Renal cortical epithelial cell (primary cell): ENCODE measurements at regions not wholly inside any gene's neighbourhood (a gene's known extent, or its start where the extent isn't known, plus 50 kb on each side); places are given as distances from the start of the nearest gene placed in this dataset.

Experiments used
- DNase-seq: peaks from one replicate; pipeline ENCODE4 v3.0.0-alpha.2; 2011; ENCODE audit warnings: low read depth

DNA sequence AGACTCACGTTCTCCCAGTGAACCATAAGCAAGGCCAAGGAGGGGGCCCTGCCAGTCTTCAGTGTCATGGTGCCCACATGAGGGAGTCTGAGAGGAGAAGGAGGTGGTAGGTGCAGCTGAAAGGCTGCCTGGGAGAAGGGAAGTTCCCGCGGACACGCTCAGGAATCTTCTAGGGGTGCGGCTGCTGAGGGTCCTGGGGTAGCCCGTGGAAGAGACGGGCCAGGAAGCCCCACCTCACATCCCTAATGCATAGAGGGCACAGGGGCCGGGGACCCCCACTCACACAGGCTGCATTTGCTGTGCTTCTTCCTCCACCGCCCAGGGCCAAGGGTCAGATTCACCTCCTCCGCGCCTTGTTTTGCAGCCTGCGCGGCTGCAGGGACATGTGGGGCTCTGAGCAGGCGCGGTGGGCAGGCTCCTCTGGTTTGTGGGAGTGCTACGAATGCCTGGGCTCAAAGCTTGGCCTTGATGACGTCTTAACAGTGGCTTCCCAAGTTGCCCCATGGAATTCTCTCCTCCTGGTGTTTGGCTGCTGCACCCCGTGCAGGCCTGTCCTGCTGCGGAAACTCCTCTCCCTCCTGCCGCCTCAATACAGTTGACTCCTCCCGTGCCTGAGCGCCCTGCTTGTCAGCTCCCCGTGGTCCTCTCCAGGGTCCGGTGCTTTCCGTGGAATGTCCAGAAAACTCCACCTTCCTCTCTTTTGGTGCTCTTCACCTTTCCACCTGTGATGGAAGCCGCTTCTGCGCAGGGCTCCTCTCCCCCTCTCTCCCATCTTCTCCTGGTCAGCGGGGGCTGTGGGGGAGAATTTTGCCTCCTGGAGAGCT, 95.7 kb downstream of the VAPA start:
- no peak for DNase-seq

DNA sequence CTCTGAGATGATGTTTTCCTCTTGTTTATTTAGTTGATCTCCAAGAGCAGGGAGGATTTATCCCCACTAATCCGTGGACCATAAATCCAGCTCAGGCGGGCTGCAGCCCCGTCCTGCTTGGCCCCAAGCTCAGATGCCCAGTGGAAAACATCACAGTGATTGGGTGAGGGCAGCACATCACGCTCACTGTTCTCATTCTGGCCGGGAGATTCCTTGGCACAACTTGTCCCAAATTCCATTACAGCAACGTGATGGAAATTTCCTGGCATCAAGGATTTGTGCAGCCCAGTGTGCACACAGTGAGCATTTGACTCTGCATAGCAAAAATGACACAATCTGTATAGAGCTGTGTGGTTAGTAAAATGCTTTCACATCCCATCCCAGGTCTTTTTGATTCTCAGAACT, 96.8 kb downstream of the VAPA start:
- DNase-seq = peak; percentile 79

DNA sequence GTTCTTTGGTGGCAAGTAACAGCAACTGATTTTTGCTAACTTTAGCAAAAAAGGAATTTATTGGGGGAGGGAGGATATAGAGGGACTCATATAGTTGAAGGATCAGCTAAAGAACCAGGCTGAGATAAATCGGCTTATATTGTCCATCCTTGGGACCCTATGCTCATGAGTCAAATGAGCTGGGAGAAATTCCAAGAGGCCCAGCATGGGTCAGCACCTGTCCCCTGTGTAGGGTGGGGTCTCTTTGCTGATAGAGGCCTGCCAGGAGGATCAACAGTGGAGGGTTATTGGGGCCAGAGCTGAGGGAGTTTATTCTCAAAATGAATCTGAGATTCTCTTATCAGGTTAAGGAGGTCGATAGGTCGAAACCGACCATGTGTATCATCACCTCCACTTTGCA, 97.2 kb downstream of the VAPA start:
- no peak for DNase-seq

DNA sequence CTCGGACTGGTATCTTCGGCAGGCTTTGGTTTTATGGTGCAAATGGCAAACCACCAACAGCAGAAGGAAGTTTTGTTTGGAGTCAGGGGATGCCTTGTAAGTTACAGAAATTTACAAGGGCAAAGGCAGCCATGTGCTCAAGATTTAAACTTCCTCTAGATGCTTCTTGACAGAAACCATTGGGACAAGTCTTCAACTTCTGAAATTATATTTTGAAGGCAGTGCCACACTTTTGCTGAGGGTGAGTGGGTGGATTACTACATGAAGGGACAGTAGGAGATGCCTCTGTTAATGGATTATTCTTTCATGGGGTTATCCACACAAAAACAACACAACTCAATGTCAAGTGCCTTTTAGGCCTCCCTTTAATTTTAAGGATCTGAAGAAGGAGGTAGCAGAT, 97.9 kb downstream of the VAPA start:
- DNase-seq = no peak

DNA sequence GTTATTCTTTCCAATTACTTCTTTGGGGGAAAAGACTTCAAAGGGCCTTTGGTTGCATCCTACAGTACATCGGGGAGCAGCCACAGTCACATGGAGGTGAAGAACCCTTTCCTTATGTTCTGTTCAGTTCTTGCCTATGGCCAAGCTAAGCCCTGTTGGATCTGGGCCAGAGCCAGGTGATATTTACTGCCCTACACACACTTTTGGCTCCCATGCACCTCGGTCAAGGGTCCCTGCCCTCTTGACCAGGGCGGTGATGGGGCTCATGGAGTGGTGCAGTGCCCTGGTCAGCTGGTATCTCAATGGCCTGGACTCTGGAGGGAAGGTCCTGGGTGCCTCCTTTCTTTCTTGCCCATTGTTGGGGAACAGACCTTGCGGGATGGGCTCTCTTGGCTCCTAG, 98.7 kb downstream of the VAPA start:
- DNase-seq = no peak

DNA sequence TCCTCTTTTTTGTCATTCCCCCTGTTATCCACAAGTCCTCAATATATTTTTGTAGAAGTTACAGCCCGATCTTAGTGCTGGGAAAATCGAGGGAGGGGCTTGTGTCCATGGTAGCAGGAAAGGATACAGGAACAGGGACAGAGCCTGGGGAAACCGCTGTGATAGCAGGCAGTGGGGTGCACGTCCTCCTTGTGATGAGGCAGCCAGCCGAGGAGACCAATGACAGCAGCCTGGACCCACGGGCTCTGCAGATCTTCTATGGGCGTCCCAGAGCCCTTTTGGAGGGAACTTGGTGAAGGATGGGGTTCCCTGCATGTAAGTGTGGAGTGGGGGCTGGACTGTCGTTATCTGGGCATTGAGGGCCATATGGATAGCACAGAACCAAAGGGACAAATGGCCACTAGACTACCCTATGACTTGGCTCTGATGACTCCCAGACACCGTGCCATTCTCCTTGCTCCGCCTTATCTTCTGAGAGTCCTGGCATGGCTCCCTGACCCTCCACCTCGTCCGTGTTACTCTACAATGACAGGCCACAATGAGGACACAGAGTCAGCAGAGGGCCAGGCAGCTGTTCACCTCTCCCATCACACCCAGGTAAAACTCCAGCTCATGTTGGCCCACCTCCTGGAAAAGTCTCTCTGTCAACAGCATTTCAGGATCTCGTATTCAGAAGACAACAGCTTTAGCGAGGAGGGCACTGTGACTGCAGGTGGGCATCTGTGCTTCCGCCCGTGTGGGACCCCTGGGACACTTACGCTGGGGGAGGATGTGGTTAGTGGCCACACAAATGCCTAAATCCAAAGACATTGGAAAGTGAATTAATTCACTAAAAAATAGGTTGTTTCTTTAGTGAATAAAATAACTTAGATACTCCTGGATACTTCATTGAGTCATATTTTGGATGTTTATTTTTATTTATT, 100.1 kb downstream of the VAPA start:
- no peak for DNase-seq

DNA sequence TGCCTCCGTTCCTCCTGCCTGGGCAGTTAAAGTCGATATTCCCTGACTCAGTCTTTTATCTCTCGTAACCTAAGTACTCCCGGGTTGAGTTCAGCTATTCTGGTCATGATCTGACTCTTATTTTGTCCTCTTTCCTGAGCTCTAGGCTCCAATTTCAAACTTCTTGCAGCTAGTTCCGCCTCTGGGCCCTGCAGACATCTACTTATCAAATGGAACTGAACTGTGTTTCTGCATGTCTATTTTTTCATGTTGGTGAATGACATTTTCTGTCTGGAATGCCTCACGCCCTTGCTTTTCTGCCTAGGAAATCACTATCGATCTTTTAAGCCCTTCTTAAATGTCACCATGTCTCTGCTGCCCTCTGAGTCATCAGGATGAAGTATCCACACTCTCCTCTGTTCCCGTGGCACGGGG, 101.5 kb downstream of the VAPA start:
- peak; percentile 19 for DNase-seq

DNA sequence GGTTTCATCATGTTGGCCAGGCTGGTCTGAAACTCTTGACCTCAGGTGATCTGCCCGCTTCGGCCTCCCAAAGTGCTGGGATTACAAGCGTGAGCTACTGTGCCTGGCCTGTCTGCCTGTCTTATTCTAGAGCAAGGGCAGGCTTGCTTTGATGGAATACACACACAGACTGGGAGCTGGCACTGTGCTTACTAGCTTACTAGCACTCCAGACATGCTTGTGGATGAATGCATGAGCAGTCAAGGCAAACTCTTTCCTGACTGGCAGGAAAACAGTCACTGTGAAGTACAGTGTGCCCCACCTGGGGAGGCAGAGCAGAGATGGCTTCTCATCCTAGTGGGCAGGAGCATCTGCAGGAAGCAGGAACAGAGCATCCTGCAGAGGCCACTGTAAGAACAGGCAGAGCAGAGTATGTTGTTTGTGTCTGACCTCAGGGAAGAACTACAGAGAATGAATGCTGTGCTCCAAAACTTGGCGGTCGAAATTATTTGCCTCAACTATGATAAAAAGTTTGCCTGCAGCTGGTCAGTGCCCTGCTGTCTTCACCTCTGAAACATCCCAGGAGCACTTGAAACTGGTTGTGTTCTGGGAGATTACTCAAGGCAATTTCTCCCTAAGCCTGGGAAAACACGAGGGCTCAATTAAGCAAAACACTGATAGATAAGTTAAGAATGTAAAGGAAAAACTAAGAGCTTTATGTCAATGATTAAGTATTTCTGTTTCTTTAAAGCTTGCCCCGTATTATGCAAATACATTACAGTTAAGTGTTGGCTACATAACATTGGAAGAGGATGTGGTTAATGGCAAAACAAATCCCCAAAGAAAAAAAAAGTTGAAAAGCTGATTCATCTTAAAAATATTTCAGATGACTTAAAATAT, 102.4 kb downstream of the VAPA start:
- peak; percentile 84 for DNase-seq

DNA sequence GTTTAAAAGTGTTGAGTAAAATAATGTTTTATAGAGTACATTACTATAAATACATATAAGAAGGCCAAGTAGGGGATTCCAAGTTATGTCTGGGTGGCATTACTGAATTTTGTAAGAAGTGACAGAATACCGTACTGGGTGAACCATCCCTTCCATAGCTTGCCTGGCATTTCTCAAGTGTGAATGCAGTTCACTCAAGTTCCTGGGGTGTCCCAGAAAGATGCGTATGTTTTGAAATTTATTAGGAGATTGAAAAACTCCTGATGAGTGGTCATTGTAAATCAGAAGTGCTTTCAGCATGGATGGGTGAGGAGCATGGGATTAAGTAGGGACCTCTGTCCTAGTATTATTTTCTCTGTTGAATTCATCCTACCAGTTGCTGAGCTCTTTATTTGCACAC, 103.2 kb downstream of the VAPA start:
- no peak for DNase-seq

DNA sequence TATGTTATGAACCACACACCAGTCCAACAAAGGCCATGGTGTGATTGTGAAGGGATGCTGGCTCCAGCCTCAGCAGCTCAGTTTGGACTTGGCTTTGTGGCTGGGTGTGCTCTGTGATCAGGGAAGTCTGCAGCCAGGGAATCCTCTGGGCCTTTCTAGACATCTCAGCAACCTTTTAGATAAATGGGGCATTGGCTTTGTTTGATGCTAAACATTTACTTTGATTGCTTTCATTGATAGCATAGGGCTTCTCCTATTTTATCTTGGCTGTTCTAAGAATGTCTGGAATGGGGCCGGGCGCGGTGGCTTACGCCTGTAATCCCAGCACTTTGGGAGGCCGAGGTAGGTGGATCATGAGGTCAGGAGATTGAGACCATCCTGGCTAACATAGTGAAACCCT, 104.5 kb downstream of the VAPA start:
- no peak for DNase-seq

DNA sequence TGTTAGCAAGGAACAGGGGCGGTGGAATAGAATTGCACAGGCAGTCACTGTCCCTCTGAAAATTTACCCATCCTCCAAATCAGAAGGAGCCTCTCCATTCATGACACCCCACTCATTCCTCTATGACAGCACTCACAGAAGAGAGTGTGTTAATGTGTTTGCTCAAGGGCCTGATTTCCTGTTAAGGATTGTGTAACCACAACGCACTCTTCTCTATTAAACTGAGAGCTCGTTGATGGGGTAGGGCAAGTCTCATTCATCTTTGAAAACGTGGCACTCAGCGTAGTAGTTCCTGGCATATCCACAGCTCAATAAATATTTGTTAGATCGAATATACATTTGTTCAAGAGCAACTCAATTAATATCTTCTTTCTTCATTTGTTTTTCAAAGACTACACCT, 106.4 kb downstream of the VAPA start:
- peak; percentile 10 for DNase-seq

DNA sequence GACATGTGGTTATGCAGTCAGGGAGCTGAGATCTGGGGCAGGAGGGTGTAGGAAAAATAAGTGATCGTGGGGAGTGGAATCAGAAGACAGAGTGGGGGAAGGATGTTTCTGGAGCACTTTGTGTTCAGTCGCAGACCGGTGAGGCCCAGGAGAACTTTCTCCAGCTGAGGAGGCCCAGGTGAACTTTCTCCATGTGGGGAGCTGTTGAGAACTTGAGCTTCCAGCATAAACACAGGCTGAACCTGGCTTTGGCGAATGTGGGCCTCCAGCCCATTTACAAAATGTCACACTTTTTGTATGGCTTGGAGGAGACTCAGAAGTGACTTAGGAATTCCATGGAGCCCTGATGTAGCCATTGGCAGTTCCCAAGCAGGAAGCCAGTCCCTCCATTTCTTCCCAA, 108.5 kb downstream of the VAPA start:
- no peak for DNase-seq

DNA sequence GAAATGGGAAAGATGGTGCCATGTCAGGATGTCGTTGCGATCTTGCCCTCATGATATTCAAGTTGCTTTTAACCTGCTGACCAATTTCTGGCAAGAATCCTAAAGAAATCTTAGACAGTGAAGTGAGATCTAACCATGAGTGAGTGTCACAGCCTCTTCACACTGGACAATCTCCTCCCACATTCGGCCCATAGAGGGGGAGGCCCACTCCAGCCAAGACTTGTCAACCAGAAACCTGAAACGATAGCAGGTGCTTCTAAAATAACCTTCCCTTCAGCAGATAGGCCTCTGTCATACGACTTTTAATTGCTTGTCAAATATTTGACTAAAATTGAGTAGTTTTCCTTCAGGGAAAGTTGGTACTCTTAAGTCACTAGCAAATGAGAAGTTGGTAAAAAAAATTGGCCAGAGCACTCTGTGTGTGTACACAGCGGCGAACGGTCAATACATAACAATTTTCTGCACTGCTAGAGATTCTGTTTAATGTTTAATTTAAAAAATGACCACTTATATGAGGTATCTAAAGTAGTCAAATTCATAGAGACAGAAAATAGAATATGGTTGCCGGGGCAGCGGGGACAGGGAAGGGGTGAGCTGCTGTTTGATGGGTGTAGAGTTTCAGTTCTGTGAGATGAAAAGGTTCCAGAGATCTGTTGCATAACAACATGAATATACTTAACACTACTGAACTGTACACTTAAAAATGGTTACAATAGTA, 110.2 kb downstream of the VAPA start:
- DNase-seq = no peak

DNA sequence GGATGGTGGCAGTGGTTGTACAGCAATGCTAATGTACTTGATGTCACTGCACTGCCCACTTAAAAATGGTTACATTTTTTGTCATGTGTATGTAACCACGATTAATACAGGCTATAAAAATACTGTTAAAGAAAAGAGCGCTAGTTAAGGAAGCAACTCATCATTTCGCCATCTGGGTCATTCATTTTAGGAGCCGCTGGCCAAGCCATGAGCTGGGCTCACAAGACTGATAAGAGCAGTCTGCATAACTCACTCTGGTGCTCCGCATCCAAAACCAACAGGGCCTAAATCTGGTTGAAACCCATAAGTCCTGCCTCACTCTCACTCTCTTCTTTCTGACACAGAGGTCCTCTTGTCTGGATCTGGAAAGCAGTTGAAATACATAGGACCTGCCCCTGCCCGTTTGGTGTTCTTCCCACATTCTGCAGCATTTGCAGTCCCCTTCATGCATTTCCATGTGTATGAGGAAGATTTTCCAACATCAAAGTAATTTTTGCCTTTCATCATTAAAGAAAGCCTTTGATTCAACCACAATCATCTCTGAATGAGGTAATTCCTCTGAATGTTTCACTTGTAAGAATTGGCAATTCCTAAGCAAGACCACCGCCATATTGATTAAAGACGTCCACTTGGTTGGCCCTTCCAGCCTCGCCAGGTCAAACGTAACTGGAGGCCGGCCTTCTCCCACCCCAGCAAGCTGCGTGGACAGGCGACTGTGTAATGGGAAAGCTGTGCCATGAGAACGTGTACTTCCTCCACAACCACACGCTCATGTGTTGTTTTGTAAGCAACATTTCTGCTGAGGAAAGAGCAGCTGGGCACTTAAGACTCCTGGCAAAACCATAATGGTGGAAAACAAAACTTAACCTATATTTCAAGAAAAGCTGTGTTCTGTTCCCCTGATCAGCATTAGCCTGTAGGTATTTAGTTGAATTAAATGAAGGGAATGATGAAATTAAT, 112.2 kb downstream of the VAPA start:
- DNase-seq = no peak

DNA sequence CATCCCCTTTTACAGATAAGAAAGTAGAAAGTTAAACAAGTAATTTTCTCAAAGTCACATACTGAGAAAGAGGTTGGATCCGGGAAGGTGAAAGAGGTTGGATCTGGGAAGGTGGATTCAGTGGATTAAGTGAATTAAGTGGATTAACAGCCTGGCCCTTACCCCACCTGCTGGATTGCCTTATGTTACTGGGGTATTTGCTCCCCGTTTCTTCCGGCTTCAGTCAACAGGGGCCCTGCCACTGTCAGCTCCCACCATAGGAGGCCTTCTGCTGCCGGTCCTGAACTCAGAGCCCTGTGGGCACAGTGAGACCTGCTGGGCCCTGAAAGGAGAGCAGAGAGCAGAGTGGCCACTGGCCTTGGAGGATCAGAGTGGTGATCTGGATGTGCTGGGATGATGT, 113.2 kb downstream of the VAPA start:
- no peak for DNase-seq

DNA sequence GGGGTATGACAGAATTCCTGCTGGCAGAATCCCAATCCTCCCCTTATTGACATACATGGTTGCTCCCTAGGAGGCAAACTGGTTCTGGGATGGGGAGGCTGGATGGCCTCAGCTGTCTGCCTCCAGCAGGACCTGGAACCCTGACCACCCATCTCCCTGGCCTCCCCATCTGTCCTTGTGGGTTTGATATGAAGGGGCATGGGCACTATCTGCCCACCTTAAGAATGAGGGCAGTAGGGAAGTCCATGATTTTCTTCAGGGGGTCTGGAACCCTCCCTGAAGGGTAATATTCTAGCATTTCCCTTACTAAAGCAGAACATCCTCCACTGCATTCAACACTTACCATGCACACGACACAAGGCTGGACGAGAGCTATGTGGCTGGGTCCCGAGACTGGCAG, 113.6 kb downstream of the VAPA start:
- no peak for DNase-seq

DNA sequence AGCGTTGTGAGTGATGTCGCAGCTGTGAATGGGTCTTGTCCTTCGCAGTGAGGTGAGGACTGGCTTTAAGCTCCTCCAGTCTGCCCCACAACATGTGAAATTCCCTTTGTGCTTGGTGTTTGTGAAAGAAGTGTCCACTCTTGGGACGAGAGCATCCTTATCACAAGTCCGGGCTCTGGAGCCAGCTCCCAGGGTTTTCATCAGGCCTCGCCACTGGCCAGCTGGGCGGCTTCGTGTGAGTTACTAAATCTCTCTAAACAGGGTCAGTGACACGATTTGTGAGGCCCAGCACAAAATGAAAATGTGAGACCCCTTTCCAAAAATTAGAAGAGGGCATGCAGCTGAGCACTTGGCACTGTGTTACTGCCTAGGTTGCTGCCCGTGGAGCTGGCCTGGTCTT, 115.9 kb downstream of the VAPA start:
- DNase-seq = no peak

DNA sequence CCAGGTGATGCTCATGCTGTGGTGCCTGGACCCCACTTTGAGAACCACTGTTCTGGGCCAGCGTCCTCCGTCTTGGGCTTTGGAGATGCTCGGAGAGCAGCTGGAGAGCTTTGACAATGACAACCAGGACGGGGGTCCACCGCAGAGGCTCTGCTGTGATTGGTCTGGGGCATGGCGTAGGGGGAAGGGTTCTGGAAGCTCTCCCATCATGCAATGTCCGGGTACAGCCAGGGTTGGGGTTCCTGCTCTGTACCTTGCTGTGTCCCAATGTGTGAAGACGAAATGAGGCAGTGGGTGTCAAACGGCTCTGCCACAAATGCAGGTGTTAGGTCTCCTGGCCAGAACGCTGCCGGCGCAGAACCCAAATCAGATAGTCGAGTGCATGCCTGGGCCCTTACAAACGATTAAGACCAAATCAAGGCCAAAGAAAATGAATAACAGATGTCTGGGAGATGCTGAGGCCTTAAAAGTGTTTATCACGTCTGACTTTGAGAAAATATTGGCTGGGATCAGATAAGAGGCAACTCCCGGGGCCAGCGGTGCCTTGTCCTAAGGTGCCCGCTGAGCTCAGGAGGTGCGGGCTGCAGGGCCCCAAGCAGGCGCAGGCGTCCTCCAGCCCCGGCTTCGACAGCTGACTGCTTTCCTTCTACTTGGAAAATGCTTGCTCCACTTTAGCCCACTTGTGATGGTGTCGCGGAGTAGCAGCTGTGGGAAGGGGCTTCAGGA, 117.2 kb downstream of the VAPA start:
- DNase-seq = no peak

DNA sequence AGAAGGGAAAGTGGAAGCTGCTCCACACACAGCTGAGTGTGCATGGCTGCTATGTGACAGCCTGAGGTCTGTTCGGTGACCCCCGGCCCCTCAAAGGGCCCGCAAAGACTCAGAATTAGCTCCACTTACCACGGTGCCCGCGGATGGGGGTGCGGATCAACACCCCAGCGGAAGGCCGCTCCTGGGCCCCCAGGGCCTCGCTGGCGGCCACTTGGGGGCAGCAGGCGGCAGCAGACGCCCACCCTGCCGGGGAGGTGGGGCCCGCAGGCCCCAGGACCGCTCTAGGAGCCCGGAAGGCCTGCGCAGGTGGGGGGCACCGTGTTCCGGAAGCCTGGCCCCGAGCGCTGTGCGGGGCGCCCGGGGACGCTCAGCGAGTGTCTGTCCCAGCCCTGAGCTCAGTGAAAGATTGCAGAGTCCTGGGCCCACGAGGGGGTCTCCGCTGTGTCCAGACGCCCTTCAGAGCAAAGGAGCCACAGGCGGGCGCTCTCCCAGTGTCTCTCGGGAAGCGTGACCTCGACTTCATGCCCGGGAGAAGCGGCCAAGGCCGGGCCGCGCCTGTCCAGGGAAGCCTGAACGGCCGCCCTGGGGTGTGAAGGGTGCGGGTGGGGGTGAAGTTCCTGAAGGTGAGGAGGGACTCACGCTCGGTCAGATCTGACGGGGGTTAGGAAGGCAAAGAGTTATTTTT, 118.7 kb downstream of the VAPA start:
- no peak for DNase-seq
